Anterior cingulate cortex (tissue), 58 donors: ENCODE measurements at regions not wholly inside any gene's neighbourhood (a gene's known extent, or its start where the extent isn't known, plus 50 kb on each side); places are given as distances from the start of the nearest gene placed in this dataset.

Source experiments
- DNase-seq, 58 donors: peaks; one replicate each; lab custom pipeline; 2025; lab: John Stamatoyannopoulos, UW

- DNase-seq = no peak
These were observed 105.3 kb downstream of the AKAIN1 start for GRCh38 chr18:5091741-5092140.

GRCh38 chr18:5075297-5075696 lies 121.8 kb downstream of the AKAIN1 start:
- no peak for DNase-seq

GRCh38 chr18:5073026-5073944 lies 123.8 kb downstream of the AKAIN1 start:
- peak in 8 of 58 donors; percentile 3 to 46 (median 8) for DNase-seq

- DNase-seq = peak in 1 of 58 donors; percentile 1
These were observed 128.2 kb downstream of the AKAIN1 start for GRCh38 chr18:5068851-5069250.

- no peak for DNase-seq
These were observed 130.6 kb downstream of the AKAIN1 start for GRCh38 chr18:5066380-5066977.

- DNase-seq = no peak
These were observed 131.4 kb downstream of the AKAIN1 start for GRCh38 chr18:5065615-5066014.

GRCh38 chr18:5064841-5065370 lies 132.2 kb downstream of the AKAIN1 start:
- DNase-seq = no peak

GRCh38 chr18:5061785-5062184 lies 135.3 kb downstream of the AKAIN1 start:
- DNase-seq = no peak

- DNase-seq = no peak
These were observed 136.5 kb downstream of the AKAIN1 start for GRCh38 chr18:5060543-5060942.

- no peak for DNase-seq
These were observed 137.4 kb downstream of the AKAIN1 start for GRCh38 chr18:5059696-5060032.

GRCh38 chr18:5058768-5059695 lies 138.0 kb downstream of the AKAIN1 start:
- DNase-seq = peak in 4 of 58 donors; percentile 1 to 7 (median 2)

- DNase-seq = peak in 47 of 58 donors; percentile 3 to 73 (median 24)
These were observed 139.4 kb downstream of the AKAIN1 start for GRCh38 chr18:5057386-5058348.

- no peak for DNase-seq
These were observed 144.6 kb downstream of the AKAIN1 start for GRCh38 chr18:5052491-5052890.

- no peak for DNase-seq
These were observed 145.8 kb downstream of the AKAIN1 start for GRCh38 chr18:5051207-5051606.

GRCh38 chr18:5049124-5049523 lies 147.9 kb downstream of the AKAIN1 start:
- no peak for DNase-seq

- DNase-seq = no peak
These were observed 156.6 kb downstream of the AKAIN1 start for GRCh38 chr18:5040476-5040875.

- DNase-seq = no peak
These were observed 160.5 kb downstream of the AKAIN1 start for GRCh38 chr18:5036523-5036922.

GRCh38 chr18:5031216-5031615 lies 165.8 kb downstream of the AKAIN1 start:
- DNase-seq = no peak

GRCh38 chr18:5030636-5031035 lies 166.4 kb downstream of the AKAIN1 start:
- DNase-seq = no peak
